HG03520 (cell line): ENCODE measurements at regions not wholly inside any gene's neighbourhood (a gene's known extent, or its start where the extent isn't known, plus 50 kb on each side); places are given as distances from the start of the nearest gene placed in this dataset.

Source experiments
- ATAC-seq: cut with Tn5 transposase; IDR thresholded peaks from one replicate; pipeline ENCODE4 v1.9.1; 2021; ENCODE audit warnings: mild to moderate bottlenecking, moderate library complexity; ENCODE audit not compliant: unreplicated experiment

DNA sequence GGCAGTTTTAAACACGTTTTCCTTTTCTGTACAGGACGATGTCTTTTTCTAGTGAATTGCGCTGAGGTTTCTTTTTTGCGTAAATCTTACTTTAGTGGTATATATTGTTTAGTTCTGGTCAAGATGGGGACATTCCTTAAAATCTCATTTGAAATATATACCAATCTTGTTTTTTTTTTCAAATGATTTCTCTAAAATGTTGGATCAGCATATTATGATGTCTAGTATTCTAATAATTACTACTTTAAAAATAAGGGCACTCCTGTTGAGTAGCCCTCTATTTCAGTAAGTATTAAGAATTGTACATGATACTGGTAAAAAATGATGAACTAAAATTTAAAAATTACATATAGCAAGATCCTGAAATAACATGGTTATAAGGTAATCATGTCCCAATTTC, 224.1 kb upstream of the ARHGAP24 start:
- no peak for ATAC-seq

DNA sequence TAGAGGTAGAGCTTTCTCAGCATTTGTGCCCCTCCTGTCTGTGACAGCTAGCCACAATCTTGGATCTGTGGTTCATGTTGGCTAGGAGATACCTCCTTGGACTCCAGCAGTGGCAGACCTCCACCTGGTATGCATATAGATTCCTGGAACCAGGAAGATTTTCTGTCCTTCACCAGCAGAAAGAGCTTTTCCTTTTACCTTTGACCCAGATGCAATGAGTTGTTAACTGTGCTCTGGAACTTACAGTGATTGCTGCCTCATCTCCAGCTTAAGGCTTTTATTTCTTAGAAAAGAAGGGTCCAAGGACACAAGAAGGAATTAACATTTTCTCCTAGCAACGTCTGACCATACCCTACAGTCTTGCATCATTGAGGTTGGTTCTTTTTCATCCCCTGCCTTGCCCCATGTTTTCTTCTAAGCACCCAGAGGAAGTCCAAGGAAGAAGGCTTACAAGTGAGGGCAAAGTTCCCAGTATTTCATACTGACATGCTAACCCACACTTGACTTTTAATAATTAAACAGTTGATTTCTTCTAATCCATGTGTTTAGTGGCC, 217.1 kb upstream of the ARHGAP24 start:
- ATAC-seq = no peak

DNA sequence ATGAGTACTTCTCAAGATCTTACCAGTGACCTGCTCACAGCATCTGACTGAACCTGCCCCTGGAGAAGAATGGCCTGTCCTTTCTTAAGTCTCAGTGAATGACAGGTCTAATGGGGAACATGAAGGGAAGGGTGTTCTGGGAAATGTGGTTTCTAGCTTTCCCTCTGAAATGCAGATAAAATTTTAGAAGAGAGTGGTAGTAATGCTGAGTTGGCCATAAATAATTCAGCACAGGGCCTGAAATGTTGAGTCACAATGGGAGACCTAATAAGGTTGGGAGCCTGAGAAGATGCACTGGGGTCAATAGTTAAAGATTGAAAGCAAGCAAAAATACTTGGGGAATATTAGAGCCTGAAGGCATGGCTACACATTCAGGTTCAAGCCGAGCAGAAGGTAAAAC, 214.9 kb upstream of the ARHGAP24 start:
- ATAC-seq = no peak

DNA sequence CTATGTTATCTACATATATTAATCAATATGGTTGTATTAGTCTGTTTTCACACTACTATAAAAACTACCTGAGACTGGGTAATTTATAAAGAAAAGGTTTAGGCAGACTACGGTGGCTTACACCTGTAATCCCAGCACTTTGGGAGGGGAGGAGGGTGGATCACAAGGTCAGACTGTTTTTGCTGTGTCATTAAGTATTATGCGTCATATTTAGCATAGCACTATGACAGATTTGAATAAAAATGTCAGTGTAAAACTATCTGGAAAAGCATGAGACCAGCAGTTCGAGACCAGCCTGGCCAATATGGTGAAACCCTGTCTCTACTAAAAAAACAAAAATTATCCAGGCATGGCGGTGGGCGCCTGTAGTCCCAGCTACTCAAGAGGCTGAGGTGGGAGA, 209.7 kb upstream of the ARHGAP24 start:
- ATAC-seq = no peak

DNA sequence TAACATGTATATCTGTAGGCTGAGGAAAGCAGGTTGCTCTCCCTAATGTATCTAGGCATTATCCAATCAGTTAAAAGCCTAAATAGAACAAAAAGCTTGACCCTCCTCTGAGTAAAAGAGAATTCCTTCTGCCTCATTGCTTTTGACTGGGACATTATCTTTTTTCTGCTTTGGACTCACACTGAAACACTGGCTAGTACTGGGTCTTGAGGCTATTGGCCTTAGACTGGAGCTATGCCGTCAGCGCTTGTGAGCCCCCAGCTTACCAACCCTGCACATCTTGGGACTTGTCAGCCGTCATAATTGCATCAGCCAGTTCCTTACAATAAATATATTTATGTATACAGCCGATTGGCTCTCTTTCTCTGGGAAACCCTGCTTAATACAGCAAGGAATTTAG, 206.8 kb upstream of the ARHGAP24 start:
- ATAC-seq = no peak

DNA sequence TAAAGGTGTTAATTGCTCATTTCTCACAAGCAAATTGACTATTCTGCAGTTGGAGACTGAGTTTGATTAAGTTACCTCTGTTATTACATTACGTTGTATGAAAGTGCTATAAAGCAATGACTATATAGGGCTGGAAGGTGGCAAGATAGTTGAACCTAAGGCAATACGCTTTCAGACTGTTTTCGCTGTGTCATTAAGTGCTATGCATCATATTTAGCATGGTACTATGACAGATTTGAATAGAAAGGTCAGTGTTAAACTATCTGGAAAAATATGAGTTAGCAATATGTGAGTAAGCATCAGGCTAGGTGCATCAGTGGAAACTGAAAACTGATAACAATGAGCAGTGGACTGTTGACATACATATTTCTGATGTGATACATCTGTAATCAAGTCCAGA, 206.0 kb upstream of the ARHGAP24 start:
- ATAC-seq = no peak

DNA sequence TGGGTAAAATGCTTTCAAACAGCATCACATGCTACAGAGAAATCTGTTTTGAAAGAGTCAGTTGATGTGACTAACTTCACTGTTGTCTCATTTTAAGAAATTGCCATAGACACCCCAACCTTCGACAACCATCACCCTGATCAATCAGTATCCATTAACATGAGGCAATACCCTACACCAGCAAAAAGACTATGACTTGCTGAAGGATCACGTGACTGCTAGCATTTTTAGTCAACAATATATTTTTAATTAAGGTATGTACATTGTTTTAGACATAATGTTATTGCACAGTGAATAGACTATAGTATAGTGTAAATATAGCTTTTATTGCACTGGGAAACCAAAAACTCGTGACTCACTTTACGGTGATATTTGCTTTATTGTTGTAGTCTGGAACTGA, 200.0 kb upstream of the ARHGAP24 start:
- ATAC-seq = no peak

DNA sequence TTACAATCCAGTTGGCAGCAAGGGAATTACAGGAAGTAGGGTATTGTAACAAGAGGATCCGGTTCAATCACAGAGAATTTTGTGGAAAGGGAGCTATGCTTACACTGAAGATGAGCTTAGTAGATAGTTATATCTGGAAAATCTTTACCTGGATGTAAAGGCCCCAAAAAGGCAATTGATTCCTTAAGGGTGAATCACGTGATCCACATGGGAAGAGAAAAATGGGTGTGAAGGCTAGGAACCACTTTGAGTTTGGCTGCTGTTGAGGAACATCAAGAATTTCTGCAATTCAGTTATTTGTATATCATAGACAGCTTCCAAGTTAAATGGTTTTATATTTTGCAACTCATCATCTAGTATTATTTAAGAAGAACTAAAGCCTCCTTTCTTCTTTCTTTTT, 194.0 kb upstream of the ARHGAP24 start:
- ATAC-seq = no peak

DNA sequence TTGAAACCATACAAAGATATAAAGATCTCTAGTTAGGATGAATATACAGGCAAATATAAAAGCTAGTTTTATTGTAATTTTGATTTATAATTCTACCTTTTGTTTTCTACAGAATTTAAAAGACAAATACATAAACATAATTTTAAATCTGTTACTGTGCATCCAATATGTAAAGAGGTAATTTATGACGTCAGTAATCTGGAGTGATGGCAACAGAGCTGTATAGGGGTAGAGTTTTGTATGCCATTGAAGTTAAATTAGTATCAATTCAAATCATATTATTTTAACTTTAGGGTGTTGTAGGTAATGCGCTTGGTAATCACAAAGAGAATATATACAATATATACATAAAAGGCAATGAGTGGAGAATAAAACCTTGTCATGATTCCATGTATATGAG, 183.7 kb upstream of the ARHGAP24 start:
- no peak for ATAC-seq

DNA sequence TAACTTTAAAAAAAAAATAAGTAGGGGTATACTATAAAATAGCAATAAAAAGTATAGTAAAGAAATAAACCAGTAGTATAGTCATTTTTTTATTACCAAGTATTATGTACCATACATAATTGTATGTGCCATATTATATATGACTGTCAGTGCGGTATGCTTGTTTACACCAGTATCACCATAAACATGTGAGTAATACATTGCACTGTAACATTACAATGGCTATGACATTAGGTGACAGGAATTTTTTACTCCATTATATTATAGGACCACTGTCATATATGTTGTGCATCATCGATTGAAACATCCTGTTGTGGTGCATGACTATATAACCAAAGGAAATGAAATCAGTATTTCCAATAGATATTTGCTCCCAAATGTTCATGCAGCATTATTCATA, 176.9 kb upstream of the ARHGAP24 start:
- no peak for ATAC-seq

DNA sequence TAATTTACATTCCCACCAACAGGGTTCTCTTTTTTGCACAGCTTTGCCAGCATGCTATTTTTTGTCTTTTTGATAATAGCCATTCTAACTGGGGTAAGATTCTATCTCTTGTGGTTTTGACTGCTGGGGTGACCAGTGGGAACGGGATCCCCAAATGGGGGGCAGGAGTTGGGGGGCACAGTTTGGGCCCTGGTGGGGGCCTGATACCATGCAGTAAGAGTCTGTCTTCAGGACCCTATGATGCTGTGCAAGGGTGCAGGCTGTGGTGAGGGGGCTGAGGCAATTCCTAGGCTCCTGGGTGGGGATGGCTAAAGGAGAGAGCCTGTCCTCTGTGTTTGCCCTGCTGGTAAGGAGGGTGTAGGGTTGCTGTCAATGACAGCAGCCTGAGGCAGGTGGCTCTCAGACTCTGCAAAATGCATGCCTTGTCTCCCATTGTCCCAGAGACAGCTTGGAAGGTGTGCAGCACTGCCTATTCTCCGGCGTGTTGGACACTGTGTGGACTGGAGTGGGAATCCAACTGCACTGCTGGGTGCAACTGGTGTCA, 172.7 kb upstream of the ARHGAP24 start:
- ATAC-seq = no peak

DNA sequence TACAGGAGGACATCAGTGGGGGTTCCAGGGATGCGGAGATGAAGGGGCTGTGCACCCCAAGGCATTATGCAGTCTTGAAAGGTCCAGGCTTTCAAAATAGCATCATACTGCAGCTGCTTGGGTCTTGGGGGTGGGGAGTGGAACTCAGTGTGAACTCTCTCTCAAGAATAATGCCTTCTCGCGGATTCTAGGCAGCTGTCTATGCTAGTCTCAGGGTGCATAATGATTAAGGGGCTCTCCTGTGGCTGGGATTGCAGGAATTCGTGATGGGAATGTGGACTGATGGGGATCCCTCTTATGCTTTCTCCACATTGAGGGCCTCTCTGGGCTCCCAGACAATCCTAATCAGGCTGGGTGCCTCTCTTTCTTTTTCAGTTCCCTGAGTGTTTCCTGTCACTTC, 172.2 kb upstream of the ARHGAP24 start:
- ATAC-seq = no peak

DNA sequence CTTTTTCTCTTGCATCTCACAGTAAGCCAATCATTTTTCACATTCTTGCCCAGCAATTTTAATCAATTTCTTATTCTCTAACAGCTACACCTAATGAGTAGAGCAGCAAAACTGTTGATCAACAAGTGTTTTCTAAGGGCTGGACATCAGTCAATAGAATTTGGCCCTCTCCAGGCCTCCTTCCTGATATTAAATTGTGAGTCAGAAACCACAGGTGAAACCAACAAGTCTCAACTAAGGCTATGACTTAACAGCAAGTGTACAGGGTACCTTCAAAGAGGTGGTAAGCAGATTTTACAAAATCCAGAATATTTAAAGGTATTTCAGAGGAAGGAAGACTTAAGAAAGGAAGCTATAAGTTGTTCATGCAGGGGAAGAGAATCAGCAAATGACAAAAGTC, 156.5 kb upstream of the ARHGAP24 start:
- ATAC-seq = no peak

DNA sequence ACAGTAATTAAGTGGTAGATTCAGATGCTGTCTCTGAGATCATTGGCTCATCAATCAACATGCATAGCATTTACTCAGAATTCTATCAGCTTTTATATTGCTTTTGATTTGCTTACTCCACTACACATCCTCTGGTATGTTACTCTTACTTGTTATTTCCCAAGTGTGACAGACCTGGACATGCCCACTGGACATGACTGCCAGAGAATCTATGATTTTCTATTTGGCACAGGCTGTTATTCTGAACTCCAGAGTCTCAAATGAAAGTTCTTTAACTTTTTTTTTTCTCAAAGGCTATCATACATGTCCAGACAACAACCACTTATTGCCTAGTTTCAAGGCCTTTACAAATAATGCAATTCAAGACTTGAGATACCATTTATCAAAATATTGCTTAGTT, 116.1 kb upstream of the ARHGAP24 start:
- no peak for ATAC-seq

DNA sequence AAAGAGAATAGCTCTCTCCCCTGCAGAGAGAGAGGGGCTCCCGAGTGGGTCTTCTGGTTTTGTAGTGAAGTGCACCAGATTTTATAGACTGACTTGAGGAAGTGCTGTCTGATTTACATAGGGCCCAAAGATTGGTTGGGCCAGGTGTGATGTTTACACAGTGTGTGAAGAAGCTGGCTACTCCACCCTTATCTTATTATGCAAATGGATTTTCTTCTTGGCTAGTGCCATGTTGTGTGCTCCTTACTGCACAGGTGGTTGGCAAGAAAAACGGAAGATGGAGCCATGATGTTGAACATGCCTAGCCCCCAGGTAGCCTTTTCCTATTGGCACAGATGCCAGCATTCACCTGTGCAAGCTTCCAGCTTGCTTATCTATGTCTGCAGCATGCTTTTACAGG, 112.4 kb upstream of the ARHGAP24 start:
- no peak for ATAC-seq

DNA sequence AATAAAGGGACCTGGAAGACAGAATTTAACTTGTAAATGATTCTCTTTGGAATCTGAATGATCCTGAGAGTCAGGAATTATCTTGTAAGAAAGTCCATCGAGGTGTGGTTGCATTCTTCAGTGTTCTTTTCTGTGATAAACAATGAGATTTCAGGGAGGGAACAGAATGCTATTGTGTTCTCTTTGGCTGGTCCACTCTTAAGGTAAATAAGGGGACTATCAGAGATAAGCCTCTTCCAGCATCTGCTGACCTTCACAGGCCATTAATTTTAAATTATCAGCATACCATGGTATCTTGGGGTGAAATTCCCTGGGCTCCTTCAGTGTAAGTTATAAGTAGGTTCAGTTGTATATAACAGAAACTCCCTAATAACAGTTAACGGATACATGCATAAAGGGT, 107.1 kb upstream of the ARHGAP24 start:
- ATAC-seq = no peak

DNA sequence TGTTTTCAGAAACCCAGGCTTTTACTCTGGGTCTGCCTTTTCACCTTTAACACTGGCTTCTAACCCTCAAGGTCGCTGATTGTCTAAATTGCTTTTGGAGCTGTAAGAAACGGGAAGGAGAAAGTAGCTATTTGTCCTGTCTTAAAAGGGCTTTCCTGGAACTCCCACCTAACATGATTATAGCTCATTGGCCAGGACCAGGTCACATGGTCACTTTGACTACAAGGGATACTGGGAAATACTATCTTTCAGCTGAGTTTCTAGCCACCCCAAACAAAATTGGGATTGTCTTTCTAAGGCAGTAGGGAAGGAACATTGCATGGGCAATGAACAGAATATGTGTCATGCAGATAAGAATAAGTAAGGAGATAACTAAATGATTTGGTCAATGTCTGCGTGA, 106.7 kb upstream of the ARHGAP24 start:
- ATAC-seq = no peak

DNA sequence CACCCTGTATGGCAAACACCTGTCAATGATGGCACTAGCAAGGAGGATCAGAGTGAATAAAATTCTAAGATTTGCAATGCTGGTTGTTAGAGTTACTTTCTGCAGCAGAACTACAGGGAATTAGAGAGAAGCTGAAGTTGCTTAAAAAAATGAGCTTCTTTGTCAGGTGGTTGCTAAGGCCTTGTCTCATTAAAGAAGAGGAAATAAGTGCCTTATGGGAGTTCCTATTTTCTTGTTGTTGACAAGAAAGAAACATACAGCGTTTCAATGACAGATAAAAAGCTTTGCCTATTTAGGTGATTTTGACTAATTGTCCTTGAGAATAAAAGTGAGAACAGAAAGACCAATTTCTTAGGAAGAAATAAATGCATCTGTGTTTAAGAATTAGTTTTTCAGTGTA, 106.0 kb upstream of the ARHGAP24 start:
- no peak for ATAC-seq

DNA sequence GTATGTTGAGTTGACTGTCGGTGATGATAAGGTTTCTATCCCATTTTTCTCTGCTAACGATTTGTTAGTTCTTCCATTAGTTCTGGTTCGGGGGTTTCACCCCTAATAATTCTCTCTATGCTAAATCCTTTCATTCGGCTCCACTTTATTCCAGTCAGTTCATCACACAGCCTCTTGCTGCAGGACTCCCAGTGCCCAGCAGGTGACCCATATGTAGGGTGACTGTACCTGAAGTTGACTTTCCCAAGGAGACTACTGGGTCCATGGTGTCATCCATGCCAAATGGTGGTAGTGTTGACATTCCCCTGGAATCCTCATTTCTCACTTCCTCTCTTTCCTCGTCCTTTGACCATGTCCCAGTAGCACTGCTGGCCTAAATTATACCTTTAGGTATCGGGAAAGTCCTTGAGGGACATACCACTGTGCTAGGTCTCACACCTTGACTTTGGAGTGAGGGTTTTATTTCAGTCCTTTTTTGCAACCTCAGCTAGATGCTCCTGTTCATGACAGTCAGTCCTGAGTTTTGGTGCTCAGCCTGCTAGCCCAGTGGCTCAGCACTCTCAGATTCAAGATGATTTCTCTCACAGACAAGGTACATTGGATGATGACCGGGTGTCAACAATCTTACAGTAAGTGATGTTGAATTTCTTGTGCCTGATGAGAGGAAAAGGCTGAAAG, 105.1 kb upstream of the ARHGAP24 start:
- no peak for ATAC-seq

DNA sequence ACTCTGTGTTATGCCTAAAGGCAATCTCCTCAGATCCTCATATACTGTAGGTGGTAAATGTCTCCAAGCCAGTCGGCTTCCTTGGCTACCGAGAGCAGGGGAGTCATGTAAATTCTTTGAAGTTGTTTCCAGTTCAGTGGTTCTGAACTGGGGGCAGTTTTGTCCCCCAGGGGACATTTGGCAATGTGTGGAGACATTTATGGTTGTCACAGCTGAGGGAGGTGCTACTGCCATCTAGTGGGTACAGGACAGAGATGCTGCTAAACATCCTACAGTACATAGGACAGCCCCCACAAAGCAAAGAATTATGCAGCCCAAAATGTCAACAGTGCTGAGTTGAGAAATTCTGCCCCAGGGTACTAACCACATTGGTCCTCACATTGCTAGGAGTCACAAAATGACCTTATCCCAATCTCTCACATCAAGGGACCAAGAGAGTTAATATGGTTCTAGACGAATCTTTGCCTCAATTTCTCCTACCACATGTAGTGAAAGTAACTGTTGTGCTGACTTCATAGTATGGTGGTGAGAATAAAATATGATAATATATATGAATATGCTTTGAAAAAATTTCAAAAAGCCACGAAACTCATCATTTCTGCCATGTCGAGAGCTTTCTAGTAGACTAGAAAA, 104.4 kb upstream of the ARHGAP24 start:
- peak; percentile 92 for ATAC-seq

DNA sequence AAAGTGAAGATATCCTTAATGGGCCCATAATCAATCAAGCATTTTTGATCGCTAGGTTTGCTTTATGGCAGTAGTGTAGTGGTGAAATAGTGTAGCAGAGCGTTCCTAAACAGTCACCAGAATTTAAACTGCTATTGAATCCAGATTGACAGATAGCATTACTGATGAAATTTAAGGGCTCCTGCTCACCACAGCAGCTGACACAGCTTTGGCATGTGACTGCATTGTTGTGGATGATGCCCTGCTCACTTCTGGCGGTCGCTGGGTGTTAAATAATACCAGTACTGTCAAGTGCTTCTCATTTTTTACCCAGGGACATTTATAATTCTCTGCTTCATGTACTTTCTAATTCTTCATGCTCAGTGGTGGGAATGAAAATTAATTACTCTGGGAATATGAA, 102.0 kb upstream of the ARHGAP24 start:
- no peak for ATAC-seq

DNA sequence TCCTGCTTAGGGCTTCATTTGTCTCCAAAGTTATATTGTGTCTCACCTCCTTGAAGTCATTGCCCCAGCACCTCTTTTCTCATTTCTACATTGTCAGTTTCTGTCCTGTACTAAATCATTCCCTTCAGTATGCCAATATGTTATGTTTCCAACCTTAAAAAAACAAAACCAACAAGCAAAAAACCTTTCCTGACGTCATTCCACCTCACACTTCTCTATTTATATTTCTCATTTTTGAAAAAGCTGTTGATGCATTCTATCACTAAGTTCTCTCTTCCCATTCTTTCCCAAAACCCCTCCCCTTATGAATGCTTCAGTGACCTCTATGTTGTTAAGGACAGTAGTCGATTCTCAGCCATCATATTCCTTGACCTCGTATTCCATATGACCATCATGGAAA, 98.7 kb upstream of the ARHGAP24 start:
- ATAC-seq = no peak
